RWPE1 (cell line): ENCODE measurements at regions not wholly inside any gene's neighbourhood (a gene's known extent, or its start where the extent isn't known, plus 50 kb on each side); places are given as distances from the start of the nearest gene placed in this dataset.

Experiments
- CTCF ChIA-PET: fragments of 350-600 bp; sonication (Branson Sonifier 250); formaldehyde crosslinking; extraction: SDS; loops from one replicate; lab custom pipeline; 2021; lab: Yijun Ruan, JAX
- POLR2A ChIA-PET: fragments of 400-600 bp; formaldehyde crosslinking; extraction: SDS; loops from one replicate; lab custom pipeline; 2020; ENCODE audit warnings: antibody characterized with exemption; ENCODE audit not compliant: low non-redundant PET; lab: Yijun Ruan, JAX
- DNase-seq: peaks from one replicate; pipeline ENCODE4 v3.0.0; 2012; ENCODE audit warnings: low spot score
- H3K27ac ChIP-seq: fragments of 450-650 bp; 2 replicates; pipeline ENCODE4 v1.5.1; 2017
- TF ChIP-seq, protein P1 (sequence below): fragments of 450-650 bp; conservative IDR thresholded peaks from 2 replicates; pipeline ENCODE4 v1.5.1; 2017; ENCODE audit warnings: low read depth, mild to moderate bottlenecking

DNA sequence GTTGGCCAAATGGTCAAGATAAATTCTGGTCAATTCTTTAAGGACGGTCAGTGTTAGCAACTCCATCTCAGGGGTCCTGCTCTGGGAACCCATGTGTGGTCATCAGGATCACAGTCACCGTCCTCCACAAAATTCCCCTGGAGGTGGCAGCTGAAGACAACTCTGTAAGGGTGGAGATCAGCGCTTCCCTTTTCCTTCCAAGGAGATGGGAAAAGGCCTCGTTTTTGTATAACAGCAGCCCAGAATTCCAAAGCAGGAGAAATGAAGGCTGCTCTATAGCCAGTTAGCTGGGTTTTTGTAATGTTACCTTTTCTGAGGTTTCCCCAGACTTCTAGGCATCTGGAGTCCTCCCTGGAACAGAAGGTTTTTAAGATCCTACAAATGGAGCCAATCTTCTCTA, 334.8 kb downstream of the MYCN start:
- H3K27ac ChIP-seq: no peak overlapping the region
- TF ChIP-seq, protein P1, sequence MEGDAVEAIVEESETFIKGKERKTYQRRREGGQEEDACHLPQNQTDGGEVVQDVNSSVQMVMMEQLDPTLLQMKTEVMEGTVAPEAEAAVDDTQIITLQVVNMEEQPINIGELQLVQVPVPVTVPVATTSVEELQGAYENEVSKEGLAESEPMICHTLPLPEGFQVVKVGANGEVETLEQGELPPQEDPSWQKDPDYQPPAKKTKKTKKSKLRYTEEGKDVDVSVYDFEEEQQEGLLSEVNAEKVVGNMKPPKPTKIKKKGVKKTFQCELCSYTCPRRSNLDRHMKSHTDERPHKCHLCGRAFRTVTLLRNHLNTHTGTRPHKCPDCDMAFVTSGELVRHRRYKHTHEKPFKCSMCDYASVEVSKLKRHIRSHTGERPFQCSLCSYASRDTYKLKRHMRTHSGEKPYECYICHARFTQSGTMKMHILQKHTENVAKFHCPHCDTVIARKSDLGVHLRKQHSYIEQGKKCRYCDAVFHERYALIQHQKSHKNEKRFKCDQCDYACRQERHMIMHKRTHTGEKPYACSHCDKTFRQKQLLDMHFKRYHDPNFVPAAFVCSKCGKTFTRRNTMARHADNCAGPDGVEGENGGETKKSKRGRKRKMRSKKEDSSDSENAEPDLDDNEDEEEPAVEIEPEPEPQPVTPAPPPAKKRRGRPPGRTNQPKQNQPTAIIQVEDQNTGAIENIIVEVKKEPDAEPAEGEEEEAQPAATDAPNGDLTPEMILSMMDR: no peak
- POLR2A ChIA-PET: no interaction called here
- CTCF ChIA-PET: no interaction called here
- DNase-seq: no peak

DNA sequence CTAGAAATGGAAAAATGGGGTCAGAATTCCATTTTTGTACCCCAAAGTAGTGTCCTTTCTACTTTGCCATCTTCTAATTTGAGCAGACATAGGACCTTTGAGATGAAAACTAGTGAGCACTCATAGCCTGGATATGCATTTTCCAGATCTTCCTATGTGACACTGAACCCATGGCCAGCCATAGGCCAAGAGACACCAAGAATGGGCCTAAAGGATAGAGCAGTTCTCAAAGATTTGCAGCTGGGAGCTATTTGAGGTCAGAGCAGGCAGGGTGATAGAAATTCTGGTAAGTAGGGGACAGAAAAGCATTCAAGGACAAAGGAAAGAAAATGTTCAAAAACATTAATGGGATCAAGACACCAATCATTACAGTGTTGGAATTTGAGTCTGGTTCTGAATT, 332.8 kb downstream of the MYCN start:
- no peak for DNase-seq
- ChIA-PET CTCF (interaction anchor here (0.5 to 1.0 kb wide), 2 partner anchors 11 to 267 kb away, joined by 3 to 6 read pairs; no protein-coding TSS in a partner anchor), POLR2A (no interaction called here)
- TF ChIP-seq, protein P1: no peak
- no peak overlapping the region for H3K27ac ChIP-seq

DNA sequence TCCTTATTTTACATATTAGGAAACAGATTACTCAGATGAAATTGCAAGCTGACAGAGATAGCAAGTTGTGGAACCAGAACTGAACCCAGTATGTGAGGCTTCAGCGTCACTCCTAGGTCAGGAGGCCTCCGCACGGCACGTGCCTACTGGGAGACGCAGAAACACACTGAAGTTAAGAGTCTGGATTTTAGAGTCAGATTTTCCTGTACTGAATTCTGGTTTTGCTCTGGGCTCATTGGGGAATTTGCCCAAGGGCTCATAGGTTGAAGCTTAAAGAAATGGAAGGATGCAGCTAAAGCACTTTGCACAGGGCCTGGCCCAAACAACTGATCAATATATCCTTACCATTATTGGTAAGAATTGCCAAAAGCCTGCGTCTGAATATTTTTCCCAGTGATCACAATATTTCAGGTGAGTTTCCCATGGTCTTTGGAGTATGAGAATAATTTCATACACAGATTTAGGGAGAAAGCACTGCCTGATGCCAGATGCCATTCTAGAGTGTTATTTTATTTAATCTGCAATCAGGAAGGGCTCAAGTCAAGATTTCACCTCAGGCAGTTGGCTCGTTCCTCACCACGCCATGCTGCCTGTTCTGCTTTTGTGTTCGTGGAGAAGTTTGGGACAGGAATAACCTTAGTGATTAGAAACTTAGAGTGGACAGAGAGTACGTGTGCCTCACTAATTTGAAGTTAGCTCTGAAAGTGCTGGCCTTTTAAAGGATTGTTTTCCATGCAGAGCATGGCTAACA, 331.9 kb downstream of the MYCN start:
- CTCF ChIA-PET: interaction anchor here (0.6 to 1.0 kb wide), 2 partner anchors 11 to 89 kb away, joined by 3 to 4 read pairs; no protein-coding TSS in a partner anchor
- no peak overlapping the region for H3K27ac ChIP-seq
- DNase-seq: no peak
- TF ChIP-seq, protein P1: no peak
- POLR2A ChIA-PET: no interaction called here

- TF ChIP-seq, protein P1: no peak
- CTCF ChIA-PET: interaction anchor here (0.7 kb wide), 1 partner anchor 11 kb away, joined by 3 read pairs; no protein-coding TSS in a partner anchor
- H3K27ac ChIP-seq: no peak overlapping the region
- no peak for DNase-seq
- POLR2A ChIA-PET: no interaction called here
Measured at GRCh38 chr2:16271231-16271896, 331.0 kb downstream of the MYCN start.

DNA sequence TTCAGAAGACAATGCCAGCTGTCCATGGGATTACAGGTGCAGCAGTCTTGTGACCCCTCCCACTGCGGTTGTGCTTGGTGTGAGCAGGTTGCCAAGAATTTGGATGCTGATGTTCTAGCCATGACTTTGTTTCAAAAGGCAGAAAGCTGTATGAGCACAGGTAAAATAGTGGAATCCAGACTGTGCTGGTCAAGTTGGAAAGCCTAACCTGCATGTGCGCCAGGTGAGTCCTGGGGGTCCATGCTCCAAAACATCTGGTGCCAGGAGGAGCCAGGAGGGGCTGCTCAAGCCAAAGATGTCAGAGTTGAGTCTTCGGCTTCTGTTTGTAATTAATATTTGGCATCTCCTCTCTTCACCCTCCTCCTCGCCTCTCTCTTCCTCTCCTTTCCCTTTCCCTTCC, 330.1 kb downstream of the MYCN start:
- TF ChIP-seq, protein P1: no peak
- DNase-seq: no peak
- POLR2A ChIA-PET: no interaction called here
- no peak overlapping the region for H3K27ac ChIP-seq
- CTCF ChIA-PET: interaction anchor here (0.6 kb wide), 1 partner anchor 330 kb away, joined by 3 read pairs; no protein-coding TSS in a partner anchor

- CTCF ChIA-PET: interaction anchor here (0.5 kb wide), 1 partner anchor 58 kb away, joined by 3 read pairs; no protein-coding TSS in a partner anchor
- H3K27ac ChIP-seq: no peak overlapping the region
- TF ChIP-seq, protein P1: no peak
- no peak for DNase-seq
- POLR2A ChIA-PET: no interaction called here
Measured at GRCh38 chr2:16268301-16269000, 328.1 kb downstream of the MYCN start.
